ENCODE measurements at regions not wholly inside any gene's neighbourhood (a gene's known extent, or its start where the extent isn't known, plus 50 kb on each side); places are given as distances from the start of the nearest gene placed in this dataset.

- no peak for DNase-seq (ENCODE audit: low spot score)
These were observed 313.4 kb downstream of the MSX2 start for GRCh38 chr5:175037820-175038219.

GRCh38 chr5:175035882-175036533 lies 311.6 kb downstream of the MSX2 start:
- no peak for DNase-seq (ENCODE audit: low spot score)

- DNase-seq (ENCODE audit: low spot score) = no peak
These were observed 310.5 kb downstream of the MSX2 start for GRCh38 chr5:175034924-175035323.

GRCh38 chr5:175032741-175033151 lies 308.4 kb downstream of the MSX2 start:
- no peak for DNase-seq (ENCODE audit: low spot score)

GRCh38 chr5:175032013-175032412 lies 307.6 kb downstream of the MSX2 start:
- no peak for DNase-seq (ENCODE audit: low spot score)

GRCh38 chr5:175027390-175027789 lies 303.0 kb downstream of the MSX2 start:
- no peak for DNase-seq (ENCODE audit: low spot score)

GRCh38 chr5:175025077-175025476 lies 300.7 kb downstream of the MSX2 start:
- no peak for DNase-seq (ENCODE audit: low spot score)

GRCh38 chr5:175021841-175022625 lies 297.7 kb downstream of the MSX2 start:
- no peak for DNase-seq (ENCODE audit: low spot score)

GRCh38 chr5:175021321-175021720 lies 296.9 kb downstream of the MSX2 start:
- no peak for DNase-seq (ENCODE audit: low spot score)

GRCh38 chr5:175015028-175015685 lies 290.8 kb downstream of the MSX2 start:
- no peak for DNase-seq (ENCODE audit: low spot score)

- DNase-seq (ENCODE audit: low spot score) = no peak
These were observed 288.9 kb downstream of the MSX2 start for GRCh38 chr5:175013251-175013650.

- no peak for DNase-seq (ENCODE audit: low spot score)
These were observed 287.9 kb downstream of the MSX2 start for GRCh38 chr5:175012267-175012666.

GRCh38 chr5:175003531-175003930 lies 279.1 kb downstream of the MSX2 start:
- no peak for DNase-seq (ENCODE audit: low spot score)

- DNase-seq (ENCODE audit: low spot score) = no peak
These were observed 277.7 kb downstream of the MSX2 start for GRCh38 chr5:175001876-175002645.

GRCh38 chr5:175001311-175001710 lies 276.9 kb downstream of the MSX2 start:
- no peak for DNase-seq (ENCODE audit: low spot score)

GRCh38 chr5:174999581-174999980 lies 275.2 kb downstream of the MSX2 start:
- no peak for DNase-seq (ENCODE audit: low spot score)

GRCh38 chr5:174998131-174998730 lies 273.8 kb downstream of the MSX2 start:
- DNase-seq (ENCODE audit: low spot score) = no peak

GRCh38 chr5:174997688-174998087 lies 273.3 kb downstream of the MSX2 start:
- DNase-seq (ENCODE audit: low spot score) = no peak

GRCh38 chr5:174996941-174997340 lies 272.6 kb downstream of the MSX2 start:
- no peak for DNase-seq (ENCODE audit: low spot score)

GRCh38 chr5:174995827-174996226 lies 271.4 kb downstream of the MSX2 start:
- no peak for DNase-seq (ENCODE audit: low spot score)

GRCh38 chr5:174991847-174992246 lies 267.5 kb downstream of the MSX2 start:
- DNase-seq (ENCODE audit: low spot score) = no peak

GRCh38 chr5:174990909-174991308 lies 266.5 kb downstream of the MSX2 start:
- DNase-seq (ENCODE audit: low spot score) = peak; percentile 61
